Pancreas (tissue), 10 donors: ENCODE measurements at regions not wholly inside any gene's neighbourhood (a gene's known extent, or its start where the extent isn't known, plus 50 kb on each side); places are given as distances from the start of the nearest gene placed in this dataset.

Source experiments
- ATAC-seq, 4 donors: fragments of 200-7000 bp; cut with Tn5 transposase; one replicate each; pipeline versions ENCODE4 v1.8.0 to v1.9.1; 2020; ENCODE audit warnings: mild to moderate bottlenecking in 4 of 4, moderate library complexity in 4 of 4
- DNase-seq, 6 donors: peaks; one replicate each; pipeline ENCODE4 v3.0.0-alpha.2; 2020
- FAIRE-seq: peaks from 2 replicates; lab custom pipeline; 2012; peaks lifted over from hg19 to GRCh38; lab: Jason Lieb, UNC
- H3K27ac ChIP-seq, 4 donors: fragments of 200-600 bp; sonication (generic); 1 replicate in 3 of 4; 2 replicates in 1 of 4; pipeline versions ENCODE4 v1.5.0 to v1.8.0; 2020
- H3K27me3 ChIP-seq, 4 donors: fragments of 200-600 bp; one replicate each; pipeline ENCODE4 v1.8.0; 2021
- H3K36me3 ChIP-seq, 3 donors: fragments of 200-600 bp; sonication (generic) in 1 of 3; one replicate each; pipeline versions ENCODE4 v1.5.0 to v1.8.0; 2020 to 2021
- H3K4me1 ChIP-seq, 3 donors: fragments of 200-600 bp; one replicate each; pipeline ENCODE4 v1.8.0; 2021
- H3K4me3 ChIP-seq, 4 donors: fragments of 200-600 bp; sonication (generic) in 2 of 4; one replicate each; pipeline versions ENCODE4 v1.5.0 to v1.8.0; 2020 to 2021
- H3K9me3 ChIP-seq, 4 donors: fragments of 200-600 bp; one replicate each; pipeline ENCODE4 v1.8.0; 2021
- CTCF ChIP-seq, 4 donors: fragments of 200-600 bp; sonication (generic) in 3 of 4; IDR thresholded peaks; one replicate each; pipeline versions ENCODE4 v1.5.0 to v1.8.0; 2021; ENCODE audit warnings: antibody characterized with exemption in 4 of 4
- WGBS, 2 donors: extraction: QIAGEN DNeasy Blood & Tissue Kit; methylation state at CpG; one replicate each; pipeline ENCODE4 v1.1.7; 2013; 5-methylcytosine and 5-hydroxymethylcytosine counted together
- intact Hi-C, 3 donors: fragments of 100-400 bp; cut with DNase I; formaldehyde crosslinking; loops; one replicate each; pipeline versions ENCODE4 v1.11.1 to v1.14.2; 2022
- donor health status: healthy with polysubstance abuse.
- donor health status: DM: no; HTN: no; CAD: no; lungs with moderate emphysema.
- donor health status: DM: no; HTN: no; CAD: no.
- donor health status: control.
- donor health status: control.
- donor health status: Bipolar disorder and iron deficiency.
- donor health status: DM: yes; HTN: yes; CAD: no.
- donor health status: DM: no; HTN: no; CAD: no.
- donor health status: DM: no; HTN: no; CAD: no.
- donor health status: DM: yes; HTN: yes; CAD: no.

GRCh38 chrX:122268353-122268752 lies 915.7 kb upstream of the GRIA3 start:
- H3K36me3 ChIP-seq, result no peaks in the 10 kb centered on the region
- ATAC-seq (no peak), DNase-seq (no peak), FAIRE-seq (peak; percentile 60)
- H3K4me1 ChIP-seq, result no peaks in the 10 kb centered on the region
- H3K27ac ChIP-seq, result no peak overlapping the region
- no peak overlapping the region for H3K4me3 ChIP-seq
- H3K27me3 ChIP-seq, result no peaks in the 10 kb centered on the region
- intact Hi-C loops, result no loop called here
- no peak for TF ChIP-seq CTCF (IDR thresholded peaks at IDR 0.05)
- H3K9me3 ChIP-seq, result no peaks in the 10 kb centered on the region

GRCh38 chrX:122269243-122269781 lies 914.8 kb upstream of the GRIA3 start:
- intact Hi-C loops, result no loop called here
- FAIRE-seq, result no peak
- ATAC-seq, result no peak

GRCh38 chrX:122270809-122271494 lies 913.1 kb upstream of the GRIA3 start:
- no peaks in the 10 kb centered on the region for H3K9me3 ChIP-seq
- no peaks in the 10 kb centered on the region for H3K27me3 ChIP-seq
- no peak overlapping the region for H3K4me3 ChIP-seq
- ATAC-seq (no peak), DNase-seq (no peak), FAIRE-seq (no peak)
- H3K27ac ChIP-seq, result no peak overlapping the region
- H3K4me1 ChIP-seq, result no peaks in the 10 kb centered on the region
- intact Hi-C loops, result no loop called here
- no peak for TF ChIP-seq CTCF (IDR thresholded peaks at IDR 0.05)
- whole genome bisulfite sequencing, 2 donors, result 63 to 66% methylated on average over 7 of the region's 7 CpGs
- H3K36me3 ChIP-seq, result no peaks in the 10 kb centered on the region

More at GRCh38 chrX:122269243-122269781, 914.8 kb upstream of the GRIA3 start:
- no peak overlapping the region for H3K27ac ChIP-seq
- no peaks in the 10 kb centered on the region for H3K4me1 ChIP-seq
- no peak for DNase-seq
- H3K9me3 ChIP-seq, result no peaks in the 10 kb centered on the region
- H3K27me3 ChIP-seq, result no peaks in the 10 kb centered on the region
- H3K4me3 ChIP-seq, result no peak overlapping the region
- no peaks in the 10 kb centered on the region for H3K36me3 ChIP-seq
- TF ChIP-seq CTCF (IDR thresholded peaks at IDR 0.05), result no peak

GRCh38 chrX:122272011-122272410 lies 912.1 kb upstream of the GRIA3 start:
- intact Hi-C loops, result no loop called here

More at GRCh38 chrX:122272011-122272410, 912.1 kb upstream of the GRIA3 start:
- DNase-seq, result no peak
- no peaks in the 10 kb centered on the region for H3K36me3 ChIP-seq
- no peak for TF ChIP-seq CTCF (IDR thresholded peaks at IDR 0.05)
- WGBS, 2 donors, result 42 to 50% methylated on average over 1 of the region's 1 CpG
- ATAC-seq, result no peak
- no peaks in the 10 kb centered on the region for H3K9me3 ChIP-seq
- no peaks in the 10 kb centered on the region for H3K4me1 ChIP-seq
- H3K27me3 ChIP-seq, result no peaks in the 10 kb centered on the region
- no peak for FAIRE-seq
- no peak overlapping the region for H3K4me3 ChIP-seq
- H3K27ac ChIP-seq, result no peak overlapping the region
